ENCODE measurements at regions not wholly inside any gene's neighbourhood (a gene's known extent, or its start where the extent isn't known, plus 50 kb on each side); places are given as distances from the start of the nearest gene placed in this dataset.

GRCh38 chr4:89496851-89497250 lies 189.3 kb upstream of the GPRIN3 start:
- no peaks in the 10 kb centered on the region for H3K27me3 ChIP-seq (ENCODE audit: control insufficient read depth in 2 of 2, insufficient read depth in 2 of 2, low read length in 2 of 2)
- BruUV-seq (replicated peaks), result no TSS peak
- H3K4me2 ChIP-seq (ENCODE audit: insufficient read depth, low read length), result no peak overlapping the region
- H3K36me3 ChIP-seq (ENCODE audit: control insufficient read depth, insufficient read depth, low read length), result no peaks in the 10 kb centered on the region
- in situ Hi-C loops (cut with MboI), result no loop called here
- 0% methylated on average over 1 of the region's 1 CpG for WGBS (ENCODE audit: insufficient coverage, low coverage, missing lambda C conversion rate)
- no peak for ATAC-seq
- H3K4me1 ChIP-seq (replicated peaks in 1 of 2; ENCODE audit: control insufficient read depth in 2 of 2, insufficient read depth in 2 of 2, low read length in 2 of 2), result no peaks in the 10 kb centered on the region
- H4K20me1 ChIP-seq (replicated peaks; ENCODE audit: control insufficient read depth, insufficient read depth, low read length), result no peaks in the 10 kb centered on the region
- no peak overlapping the region for H3K4me3 ChIP-seq
- H3K79me2 ChIP-seq (ENCODE audit: control insufficient read depth, insufficient read depth, low read length), result no peaks in the 10 kb centered on the region
- POLR2A ChIA-PET, result no interaction called here
- no peak overlapping the region for H3K27ac ChIP-seq (ENCODE audit: extremely low read depth, low read depth, low read length)
- no peak overlapping the region for H2AFZ ChIP-seq (ENCODE audit: low read depth, low read length)
- no peak for FAIRE-seq
- no peaks in the 10 kb centered on the region for H3K9me3 ChIP-seq (replicated peaks; ENCODE audit: control insufficient read depth, insufficient read depth, low read depth, low read length)
- H3K9me1 ChIP-seq (ENCODE audit: control insufficient read depth, insufficient read depth, low read length), result no peaks in the 10 kb centered on the region
- CTCF ChIA-PET (ENCODE audit: low intra/inter-chr PET ratio), result no interaction called here
- no peak overlapping the region for H3K9ac ChIP-seq (ENCODE audit: insufficient read depth in 1 of 2, low read depth in 2 of 2, low read length in 2 of 2)
- intact Hi-C loops (cut with micrococcal nuclease), result no loop called here
- DNase-seq (ENCODE audit: extremely low read depth in 1 of 4, low spot score in 3 of 4), result peak in 1 of 4 experiments; percentile 10
- TF ChIP-seq SNAPC5 (CRISPR knock-in tag; IDR thresholded peaks at IDR 0.05) (no peak), PTTG1 (tag; IDR thresholded peaks at IDR 0.05; ENCODE audit: low read depth) (no peak), PHF8 (IDR thresholded peaks at IDR 0.05; ENCODE audit: borderline replicate concordance, low read length) (no peak), KLF10 (CRISPR knock-in tag; IDR thresholded peaks at IDR 0.05) (no peak), ZNF282 (CRISPR knock-in tag; IDR thresholded peaks at IDR 0.05) (no peak), EWSR1 (IDR thresholded peaks at IDR 0.05; ENCODE audit: borderline replicate concordance, low read depth, partially characterized antibody) (no peak), NR2C1 (IDR thresholded peaks at IDR 0.05) (no peak), NR2C1 (tag; IDR thresholded peaks at IDR 0.05) (no peak), LCOR (CRISPR knock-in tag; IDR thresholded peaks at IDR 0.05) (no peak), TGIF2 (CRISPR knock-in tag; IDR thresholded peaks at IDR 0.05) (no peak), RBM15 (IDR thresholded peaks at IDR 0.05; ENCODE audit: insufficient read depth, low read length) (no peak), MBD2 (IDR thresholded peaks at IDR 0.05; ENCODE audit: borderline replicate concordance, low read depth) (no peak), ATF2 (CRISPR knock-in tag; IDR thresholded peaks at IDR 0.05) (no peak), HOXB6 (CRISPR knock-in tag; IDR thresholded peaks at IDR 0.05; ENCODE audit: borderline replicate concordance) (no peak), RUNX1 (IDR thresholded peaks at IDR 0.05; ENCODE audit: low read depth) (no peak)
- TF ChIP-seq, protein P1, sequence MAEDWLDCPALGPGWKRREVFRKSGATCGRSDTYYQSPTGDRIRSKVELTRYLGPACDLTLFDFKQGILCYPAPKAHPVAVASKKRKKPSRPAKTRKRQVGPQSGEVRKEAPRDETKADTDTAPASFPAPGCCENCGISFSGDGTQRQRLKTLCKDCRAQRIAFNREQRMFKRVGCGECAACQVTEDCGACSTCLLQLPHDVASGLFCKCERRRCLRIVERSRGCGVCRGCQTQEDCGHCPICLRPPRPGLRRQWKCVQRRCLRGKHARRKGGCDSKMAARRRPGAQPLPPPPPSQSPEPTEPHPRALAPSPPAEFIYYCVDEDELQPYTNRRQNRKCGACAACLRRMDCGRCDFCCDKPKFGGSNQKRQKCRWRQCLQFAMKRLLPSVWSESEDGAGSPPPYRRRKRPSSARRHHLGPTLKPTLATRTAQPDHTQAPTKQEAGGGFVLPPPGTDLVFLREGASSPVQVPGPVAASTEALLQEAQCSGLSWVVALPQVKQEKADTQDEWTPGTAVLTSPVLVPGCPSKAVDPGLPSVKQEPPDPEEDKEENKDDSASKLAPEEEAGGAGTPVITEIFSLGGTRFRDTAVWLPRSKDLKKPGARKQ (CRISPR knock-in tag; IDR thresholded peaks at IDR 0.05), result no peak
- TF ChIP-seq, protein P2, sequence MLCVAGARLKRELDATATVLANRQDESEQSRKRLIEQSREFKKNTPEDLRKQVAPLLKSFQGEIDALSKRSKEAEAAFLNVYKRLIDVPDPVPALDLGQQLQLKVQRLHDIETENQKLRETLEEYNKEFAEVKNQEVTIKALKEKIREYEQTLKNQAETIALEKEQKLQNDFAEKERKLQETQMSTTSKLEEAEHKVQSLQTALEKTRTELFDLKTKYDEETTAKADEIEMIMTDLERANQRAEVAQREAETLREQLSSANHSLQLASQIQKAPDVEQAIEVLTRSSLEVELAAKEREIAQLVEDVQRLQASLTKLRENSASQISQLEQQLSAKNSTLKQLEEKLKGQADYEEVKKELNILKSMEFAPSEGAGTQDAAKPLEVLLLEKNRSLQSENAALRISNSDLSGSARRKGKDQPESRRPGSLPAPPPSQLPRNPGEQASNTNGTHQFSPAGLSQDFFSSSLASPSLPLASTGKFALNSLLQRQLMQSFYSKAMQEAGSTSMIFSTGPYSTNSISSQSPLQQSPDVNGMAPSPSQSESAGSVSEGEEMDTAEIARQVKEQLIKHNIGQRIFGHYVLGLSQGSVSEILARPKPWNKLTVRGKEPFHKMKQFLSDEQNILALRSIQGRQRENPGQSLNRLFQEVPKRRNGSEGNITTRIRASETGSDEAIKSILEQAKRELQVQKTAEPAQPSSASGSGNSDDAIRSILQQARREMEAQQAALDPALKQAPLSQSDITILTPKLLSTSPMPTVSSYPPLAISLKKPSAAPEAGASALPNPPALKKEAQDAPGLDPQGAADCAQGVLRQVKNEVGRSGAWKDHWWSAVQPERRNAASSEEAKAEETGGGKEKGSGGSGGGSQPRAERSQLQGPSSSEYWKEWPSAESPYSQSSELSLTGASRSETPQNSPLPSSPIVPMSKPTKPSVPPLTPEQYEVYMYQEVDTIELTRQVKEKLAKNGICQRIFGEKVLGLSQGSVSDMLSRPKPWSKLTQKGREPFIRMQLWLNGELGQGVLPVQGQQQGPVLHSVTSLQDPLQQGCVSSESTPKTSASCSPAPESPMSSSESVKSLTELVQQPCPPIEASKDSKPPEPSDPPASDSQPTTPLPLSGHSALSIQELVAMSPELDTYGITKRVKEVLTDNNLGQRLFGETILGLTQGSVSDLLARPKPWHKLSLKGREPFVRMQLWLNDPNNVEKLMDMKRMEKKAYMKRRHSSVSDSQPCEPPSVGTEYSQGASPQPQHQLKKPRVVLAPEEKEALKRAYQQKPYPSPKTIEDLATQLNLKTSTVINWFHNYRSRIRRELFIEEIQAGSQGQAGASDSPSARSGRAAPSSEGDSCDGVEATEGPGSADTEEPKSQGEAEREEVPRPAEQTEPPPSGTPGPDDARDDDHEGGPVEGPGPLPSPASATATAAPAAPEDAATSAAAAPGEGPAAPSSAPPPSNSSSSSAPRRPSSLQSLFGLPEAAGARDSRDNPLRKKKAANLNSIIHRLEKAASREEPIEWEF (CRISPR knock-in tag; IDR thresholded peaks at IDR 0.05), result no peak
